K562 (cell line): ENCODE measurements at regions not wholly inside any gene's neighbourhood (a gene's known extent, or its start where the extent isn't known, plus 50 kb on each side); places are given as distances from the start of the nearest gene placed in this dataset.
A peak's percentile ranks its signal among the peaks of the same experiment; 100 is the strongest.

Experiments
- ATAC-seq: fragments of 200-7000 bp; cut with Tn5 transposase; 3 replicates; pipeline ENCODE4 v1.9.1; 2020; ENCODE audit warnings: moderate library complexity
- BruUV-seq: library from RNA; stranded (reverse); fragments of 400-500 nt; replicated peaks from 2 replicates; lab custom pipeline; 2021; lab: Mats Ljungman, UMichigan
- CTCF ChIA-PET: fragments of 300-600 bp; formaldehyde crosslinking; extraction: SDS; loops from one replicate; lab custom pipeline; 2021; ENCODE audit warnings: low intra/inter-chr PET ratio; lab: Yijun Ruan, JAX
- POLR2A ChIA-PET: fragments of 300-600, 350-650 bp; sonication (Branson Sonifier 250); formaldehyde crosslinking; extraction: SDS; loops from one replicate; lab custom pipeline; 2021; ENCODE audit warnings: antibody characterized with exemption, inconsistent platforms; lab: Yijun Ruan, JAX
- DNase-seq, 4 experiments: peaks; one replicate each; pipeline versions ENCODE4 v3.0.0 to v3.0.0-alpha.2; 2011 to 2018; ENCODE audit warnings: low spot score in 3 of 4, mixed read lengths in 3 of 4; ENCODE audit errors: extremely low read depth in 1 of 4
- FAIRE-seq: peaks from 2 replicates; lab custom pipeline; 2011; peaks lifted over from hg19 to GRCh38; lab: Jason Lieb, UNC
- H2AFZ ChIP-seq: 2 replicates; pipeline ENCODE4 v1.6.0; 2011; ENCODE audit warnings: low read depth, low read length, control low read depth, inconsistent platforms
- H3K27ac ChIP-seq: fragments of 200-600 bp; 3 replicates; pipeline ENCODE4 v1.8.0; 2011; ENCODE audit warnings: low read depth, mild to moderate bottlenecking, control low read depth, inconsistent platforms, low read length, moderate library complexity, mixed read lengths; ENCODE audit errors: extremely low read depth
- H3K27me3 ChIP-seq, 2 experiments: fragments of 300-600 bp in 1 of 2; 2 replicates in 1 of 2; 3 replicates in 1 of 2; pipeline versions ENCODE4 v1.6.0 to v1.8.0; 2011; ENCODE audit warnings: inconsistent platforms in 2 of 2, low read length in 2 of 2, mild to moderate bottlenecking in 1 of 2, mixed read lengths in 1 of 2, moderate library complexity in 1 of 2; ENCODE audit not compliant: control insufficient read depth in 2 of 2, insufficient read depth in 2 of 2
- H3K36me3 ChIP-seq: fragments of 300-600 bp; 3 replicates; pipeline ENCODE4 v1.8.0; 2011; ENCODE audit warnings: mild to moderate bottlenecking, low read length, inconsistent platforms; ENCODE audit not compliant: control insufficient read depth, insufficient read depth
- H3K4me1 ChIP-seq, 2 experiments: fragments of 200-600 bp in 1 of 2; replicated peaks in 1 of 2; 2 replicates in 1 of 2; 3 replicates in 1 of 2; pipeline versions ENCODE4 v1.5.1 to v1.8.0; 2011; ENCODE audit warnings: inconsistent platforms in 2 of 2, low read length in 2 of 2, mild to moderate bottlenecking in 1 of 2, mixed read lengths in 1 of 2, moderate library complexity in 1 of 2; ENCODE audit not compliant: control insufficient read depth in 2 of 2, insufficient read depth in 2 of 2
- H3K4me2 ChIP-seq: 2 replicates; pipeline ENCODE4 v1.6.1; 2011; ENCODE audit warnings: low read length, control low read depth, inconsistent platforms, mixed read lengths; ENCODE audit not compliant: insufficient read depth
- H3K4me3 ChIP-seq: fragments of 200-600 bp; sonication (generic), shearing (Covaris generic); 2 replicates; pipeline ENCODE4 v1.5.1; 2016; ENCODE audit warnings: control low read depth, inconsistent platforms
- H3K79me2 ChIP-seq: fragments of 200-600 bp; 3 replicates; pipeline ENCODE4 v1.8.0; 2011; ENCODE audit warnings: low read length, inconsistent platforms; ENCODE audit not compliant: control insufficient read depth, insufficient read depth
- H3K9ac ChIP-seq, 2 experiments: 2 replicates each; pipeline versions ENCODE4 v1.6.0 to v1.6.1; 2011; ENCODE audit warnings: low read depth in 2 of 2, low read length in 2 of 2, control low read depth in 1 of 2, inconsistent platforms in 1 of 2, mild to moderate bottlenecking in 1 of 2, mixed read lengths in 1 of 2; ENCODE audit not compliant: insufficient read depth in 1 of 2
- H3K9me1 ChIP-seq: one replicate; pipeline ENCODE4 v1.6.0; 2011; ENCODE audit warnings: inconsistent platforms, mild to moderate bottlenecking, low read length, moderate library complexity; ENCODE audit not compliant: control insufficient read depth, insufficient read depth
- H3K9me3 ChIP-seq: replicated peaks from 2 replicates; pipeline ENCODE4 v1.5.1; 2011; ENCODE audit warnings: low read depth, low read length, inconsistent platforms; ENCODE audit not compliant: control insufficient read depth, insufficient read depth
- H4K20me1 ChIP-seq: replicated peaks from 2 replicates; pipeline ENCODE4 v1.6.1; 2011; ENCODE audit warnings: low read length, inconsistent platforms, mixed read lengths; ENCODE audit not compliant: control insufficient read depth, insufficient read depth
- GABPB2 ChIP-seq: fragments of 250-450 bp; sonication (Bioruptor Pico); conservative IDR thresholded peaks from 2 replicates; pipeline ENCODE4 v1.5.1; 2021; ENCODE audit warnings: mild to moderate bottlenecking
- KHSRP ChIP-seq: fragments of 450-650 bp; IDR thresholded peaks from 2 replicates; pipeline ENCODE4 v1.6.1; 2017
- MCM7 ChIP-seq, 2 experiments: fragments of 450-650 bp; IDR thresholded peaks; 2 replicates each; pipeline ENCODE4 v1.6.1; 2016 to 2018
- NFE2L1 ChIP-seq: fragments of 450-650 bp; IDR thresholded peaks from 2 replicates; pipeline ENCODE4 v1.6.1; 2016; ENCODE audit warnings: missing genetic modification characterization, low read depth, mild to moderate bottlenecking, missing compliant biosample characterization, moderate library complexity, borderline replicate concordance
- SMAD3 ChIP-seq: fragments of 450-650 bp; formaldehyde crosslinking; conservative IDR thresholded peaks from 2 replicates; pipeline ENCODE4 v1.4.0; 2020; ENCODE audit warnings: mild to moderate bottlenecking
- TCF7 ChIP-seq: sonication (generic); IDR thresholded peaks from 2 replicates; pipeline ENCODE4 v1.6.1; 2016; ENCODE audit warnings: antibody characterized with exemption, borderline replicate concordance
- THRAP3 ChIP-seq: fragments of 450-650 bp; IDR thresholded peaks from 2 replicates; pipeline ENCODE4 v1.6.1; 2016; ENCODE audit warnings: mild to moderate bottlenecking, inconsistent platforms, borderline replicate concordance
- TSHZ1 ChIP-seq: fragments of 250-450 bp; sonication (Bioruptor Pico); IDR thresholded peaks from 2 replicates; pipeline ENCODE4 v1.4.0; 2020; ENCODE audit warnings: mild to moderate bottlenecking, moderate library complexity
- ZFP30 ChIP-seq: fragments of 250-450 bp; sonication (Bioruptor Pico); IDR thresholded peaks from 2 replicates; pipeline ENCODE4 v1.8.0; 2022; ENCODE audit warnings: moderate library complexity, mild to moderate bottlenecking, inconsistent platforms, borderline replicate concordance
- ZNF124 ChIP-seq: sonication (generic); formaldehyde crosslinking; IDR thresholded peaks from 2 replicates; pipeline ENCODE4 v1.8.1; 2022; ENCODE audit warnings: missing genetic modification reagents
- ZNF224 ChIP-seq: sonication (generic); formaldehyde crosslinking; IDR thresholded peaks from 2 replicates; pipeline ENCODE4 v1.8.0; 2022; ENCODE audit warnings: mild to moderate bottlenecking, missing genetic modification reagents
- ZNF316 ChIP-seq: fragments of 450-650 bp; IDR thresholded peaks from 2 replicates; pipeline ENCODE4 v1.6.1; 2016
- ZNF780A ChIP-seq: fragments of 250-450 bp; sonication (Bioruptor Pico); IDR thresholded peaks from 2 replicates; pipeline ENCODE4 v1.5.0; 2021; ENCODE audit warnings: mild to moderate bottlenecking
- WGBS: fragments of 100-300 bp; shearing (Covaris generic); methylation state at CpG from one replicate; pipeline ENCODE4 v1.1.6; 2016; ENCODE audit warnings: low coverage, mixed read lengths; ENCODE audit not compliant: insufficient coverage; ENCODE audit errors: missing lambda C conversion rate; 5-methylcytosine and 5-hydroxymethylcytosine counted together
- in situ Hi-C: fragments of 300-500 bp; cut with MboI; formaldehyde crosslinking; loops from 4 replicates; pipeline ENCODE4 v1.15.0; 2018; ENCODE audit warnings: inconsistent platforms, mixed read lengths
- intact Hi-C: fragments of 100-400 bp; cut with micrococcal nuclease; formaldehyde crosslinking; loops from 2 replicates; pipeline ENCODE4 v1.14.2; 2022

- no peak for TF ChIP-seq NFE2L1
- no peak for TF ChIP-seq MCM7 (IDR thresholded peaks at IDR 0.05)
- TF ChIP-seq THRAP3 = no peak
- no peak for TF ChIP-seq SMAD3 (CRISPR knock-in tag)
- TF ChIP-seq GABPB2 = no peak
These were observed 700.5 kb upstream of the MEF2C start (continued) for GRCh38 chr5:89583534-89583933.

DNA sequence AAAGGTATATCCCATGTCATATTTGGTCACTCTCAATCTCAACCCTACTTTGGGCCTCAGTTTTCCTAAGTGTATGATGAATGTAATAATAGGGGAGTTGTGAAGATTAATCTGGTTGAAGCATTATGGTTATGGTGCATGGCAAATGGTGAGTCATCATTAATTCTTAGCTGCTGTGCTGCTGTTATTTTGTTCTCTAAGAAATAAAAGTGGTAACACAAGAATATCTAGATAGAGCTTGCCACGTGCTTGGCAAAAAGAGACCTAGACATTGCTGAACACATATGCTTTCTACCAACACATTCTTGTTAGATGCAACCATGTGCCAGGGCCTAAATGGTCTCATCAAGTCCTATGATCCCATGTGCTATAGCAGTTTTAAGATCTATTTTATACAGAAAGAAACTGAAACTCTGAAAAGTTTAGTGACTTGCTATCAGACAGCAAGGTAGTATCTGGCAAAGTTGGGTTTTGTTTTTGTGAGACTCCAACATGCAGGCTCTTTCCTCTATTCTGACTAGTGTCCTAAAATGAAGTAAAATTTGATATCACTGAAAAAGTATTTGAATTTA lies 699.9 kb upstream of the MEF2C start:
- intact Hi-C loops = no loop called here
- 0% methylated on average over 1 of the region's 1 CpG for WGBS
- in situ Hi-C loops = no loop called here

More for the DNA sequence above, 699.9 kb upstream of the MEF2C start:
- BruUV-seq = no TSS peak
- H3K4me2 ChIP-seq = no peak overlapping the region
- no peaks in the 10 kb centered on the region for H3K27me3 ChIP-seq
- H3K36me3 ChIP-seq = no peaks in the 10 kb centered on the region
- no peak overlapping the region for H3K27ac ChIP-seq
- H3K9me3 ChIP-seq = no peaks in the 10 kb centered on the region
- H3K4me3 ChIP-seq = no peak overlapping the region
- no peak overlapping the region for H2AFZ ChIP-seq
- H3K9ac ChIP-seq = no peak overlapping the region
- no peaks in the 10 kb centered on the region for H4K20me1 ChIP-seq
- DNase-seq (no peak), ATAC-seq (no peak)
- POLR2A ChIA-PET = interaction anchor here (0.6 kb wide), 1 partner anchor 45 kb away, joined by 3 read pairs; no protein-coding TSS in a partner anchor
- TF ChIP-seq ZFP30 (CRISPR knock-in tag) (no peak), TCF7 (no peak), ZNF780A (CRISPR knock-in tag) (no peak), ZNF124 (CRISPR knock-in tag) (no peak), KHSRP (no peak), TSHZ1 (CRISPR knock-in tag) (no peak), ZNF224 (no peak), ZNF316 (peak; percentile 25; the same call in 1 of the 2 replicates)
- TF ChIP-seq, all 486 proteins: peak for 1
- Histone ChIP-seq H3K9me1 (no peaks in the 10 kb centered on the region), H3K79me2 (no peaks in the 10 kb centered on the region), H3K4me1 (no peaks in the 10 kb centered on the region)
- CTCF ChIA-PET = no interaction called here
- no peak for FAIRE-seq
